ENCODE measurements at regions not wholly inside any gene's neighbourhood (a gene's known extent, or its start where the extent isn't known, plus 50 kb on each side); places are given as distances from the start of the nearest gene placed in this dataset.

- Histone ChIP-seq H3K27ac (ENCODE audit: low read depth in 1 of 2, low read length in 2 of 2) (no peak overlapping the region), H3K4me1 (ENCODE audit: control insufficient read depth in 1 of 2, insufficient read depth in 2 of 2, low read length in 2 of 2) (peaks cover 0 to under 1% of the 10 kb centered on the region in 2 donors), H3K4me2 (replicated peaks; ENCODE audit: extremely low read depth, low read length, poor library complexity, severe bottlenecking) (no peak overlapping the region), H3K4me3 (replicated peaks in 1 of 3; ENCODE audit: low read depth in 2 of 3, low read length in 3 of 3) (no peak overlapping the region), H4K20me1 (ENCODE audit: insufficient read depth, low read length) (no peaks in the 10 kb centered on the region), H3K9me3 (replicated peaks in 1 of 2; ENCODE audit: control insufficient read depth in 1 of 2, insufficient read depth in 1 of 2, low read length in 2 of 2) (no peaks in the 10 kb centered on the region), H3K36me3 (replicated peaks in 1 of 2; ENCODE audit: control insufficient read depth in 1 of 2, insufficient read depth in 2 of 2, low read length in 2 of 2) (no peaks in the 10 kb centered on the region), H3K9ac (ENCODE audit: insufficient read depth, low read length, poor library complexity, severe bottlenecking) (no peak overlapping the region), H3K27me3 (ENCODE audit: control insufficient read depth in 2 of 2, insufficient read depth in 2 of 2, low read length in 2 of 2) (no peaks in the 10 kb centered on the region), H3K79me2 (ENCODE audit: insufficient read depth, low read length) (no peaks in the 10 kb centered on the region), H2AFZ (ENCODE audit: insufficient read depth, low read depth, low read length, poor library complexity, severe bottlenecking) (no peak overlapping the region)
- H3K27ac Mint-ChIP-seq, result peak overlapping the region in 1 of 7 donors; percentile 22
- H3K4me3 Mint-ChIP-seq, result no peak overlapping the region
- no CpG with 5 or more reads among the region's 4 CpGs for WGBS (ENCODE audit: insufficient coverage)
- no peak for TF ChIP-seq CTCF (IDR thresholded peaks at IDR 0.05)
- no peaks in the 10 kb centered on the region for H3K9me3 Mint-ChIP-seq
- peaks cover 14 to 29% (median 15%) of the 10 kb centered on the region in 3 donors for H3K27me3 Mint-ChIP-seq (ENCODE audit: low read depth in 3 of 3)
- no peaks in the 10 kb centered on the region for H3K36me3 Mint-ChIP-seq
- intact Hi-C loops (cut with micrococcal nuclease), result no loop called here
- no peak for DNase-seq
- H3K4me1 Mint-ChIP-seq, result no peaks in the 10 kb centered on the region
Measured at GRCh38 chr1:157201767-157202166, 63.6 kb upstream of the ETV3 start.

- Mint-ChIP-seq H3K4me1 (peaks cover 3% of the 10 kb centered on the region), H3K27me3 (ENCODE audit: low read depth in 3 of 3) (peaks cover 19 to 39% (median 22%) of the 10 kb centered on the region in 3 donors), H3K9me3 (peaks cover 0 to 3% (median 0%) of the 10 kb centered on the region in 7 donors), H3K27ac (no peak overlapping the region), H3K4me3 (no peak overlapping the region), H3K36me3 (no peaks in the 10 kb centered on the region)
- H4K20me1 ChIP-seq (ENCODE audit: insufficient read depth, low read length), result no peaks in the 10 kb centered on the region
- TF ChIP-seq CTCF (IDR thresholded peaks at IDR 0.05), result no peak
- DNase-seq, result no peak
- peaks cover 5 to 10% of the 10 kb centered on the region in 2 donors for H3K27me3 ChIP-seq (ENCODE audit: control insufficient read depth in 2 of 2, insufficient read depth in 2 of 2, low read length in 2 of 2)
- H3K9me3 ChIP-seq (replicated peaks in 1 of 2; ENCODE audit: control insufficient read depth in 1 of 2, insufficient read depth in 1 of 2, low read length in 2 of 2), result no peaks in the 10 kb centered on the region
- 89% methylated on average over 6 of the region's 8 CpGs for WGBS (ENCODE audit: insufficient coverage)
- H3K4me2 ChIP-seq (replicated peaks; ENCODE audit: extremely low read depth, low read length, poor library complexity, severe bottlenecking), result no peak overlapping the region
- H3K79me2 ChIP-seq (ENCODE audit: insufficient read depth, low read length), result no peaks in the 10 kb centered on the region
- H3K9ac ChIP-seq (ENCODE audit: insufficient read depth, low read length, poor library complexity, severe bottlenecking), result no peak overlapping the region
- H2AFZ ChIP-seq (ENCODE audit: insufficient read depth, low read depth, low read length, poor library complexity, severe bottlenecking), result no peak overlapping the region
- no peak overlapping the region for H3K4me3 ChIP-seq (replicated peaks in 1 of 3; ENCODE audit: low read depth in 2 of 3, low read length in 3 of 3)
- H3K27ac ChIP-seq (ENCODE audit: low read depth in 1 of 2, low read length in 2 of 2), result no peak overlapping the region
- peaks cover 0 to 4% of the 10 kb centered on the region in 2 donors for H3K4me1 ChIP-seq (ENCODE audit: control insufficient read depth in 1 of 2, insufficient read depth in 2 of 2, low read length in 2 of 2)
- intact Hi-C loops (cut with micrococcal nuclease), result no loop called here
- H3K36me3 ChIP-seq (replicated peaks in 1 of 2; ENCODE audit: control insufficient read depth in 1 of 2, insufficient read depth in 2 of 2, low read length in 2 of 2), result no peaks in the 10 kb centered on the region
Measured at GRCh38 chr1:157200451-157200850, 62.3 kb upstream of the ETV3 start.

All from CD14-positive monocyte (primary cell).